ENCODE measurements at regions not wholly inside any gene's neighbourhood (a gene's known extent, or its start where the extent isn't known, plus 50 kb on each side); places are given as distances from the start of the nearest gene placed in this dataset.

DNA sequence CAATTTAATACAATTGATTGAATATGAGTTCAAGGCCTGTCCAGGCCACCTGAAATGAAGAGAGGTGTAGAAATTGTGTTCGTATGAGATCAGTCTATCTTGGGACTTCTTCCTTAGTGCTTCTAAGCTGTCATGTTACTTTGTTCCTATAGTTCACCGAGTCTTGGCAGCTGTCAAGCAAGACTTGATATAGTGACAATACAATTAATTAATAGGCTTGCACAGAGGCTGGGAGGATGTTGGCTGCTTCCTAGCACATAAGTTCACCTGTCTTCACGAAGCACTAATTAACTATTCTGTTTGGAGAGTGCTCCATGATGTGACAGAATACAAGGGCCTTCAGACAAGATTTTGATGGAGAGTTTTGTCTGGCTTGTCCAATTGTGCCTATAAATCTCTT lies 103.7 kb upstream of the CD96 start:
- in situ Hi-C loops (cut with MboI; ENCODE audit: low pct_unique_long_range_greater_than_20kb, low sequenced_read_pairs) = no loop called here
- DNase-seq = no peak

DNA sequence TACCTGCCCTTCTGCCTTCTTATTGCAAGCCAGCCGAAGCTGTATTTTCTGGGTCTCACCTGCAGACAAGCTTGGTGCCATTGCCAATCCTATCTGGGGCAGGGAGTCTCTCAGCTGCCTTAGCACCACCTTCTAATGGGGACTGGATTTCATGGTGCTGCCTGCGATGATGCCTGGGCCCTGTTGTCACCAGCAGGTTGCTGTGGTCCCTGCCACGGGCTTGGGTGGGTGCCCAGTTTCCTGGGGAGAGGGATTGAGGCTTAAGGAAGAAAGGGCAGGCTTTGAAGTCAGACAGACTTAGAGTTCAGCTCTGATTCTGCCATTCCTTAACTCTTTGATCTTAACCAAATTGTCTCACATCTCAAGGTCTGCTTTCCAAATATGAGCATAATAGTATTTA lies 87.4 kb upstream of the CD96 start:
- in situ Hi-C loops (cut with MboI; ENCODE audit: low pct_unique_long_range_greater_than_20kb, low sequenced_read_pairs) = no loop called here
- no peak for DNase-seq

DNA sequence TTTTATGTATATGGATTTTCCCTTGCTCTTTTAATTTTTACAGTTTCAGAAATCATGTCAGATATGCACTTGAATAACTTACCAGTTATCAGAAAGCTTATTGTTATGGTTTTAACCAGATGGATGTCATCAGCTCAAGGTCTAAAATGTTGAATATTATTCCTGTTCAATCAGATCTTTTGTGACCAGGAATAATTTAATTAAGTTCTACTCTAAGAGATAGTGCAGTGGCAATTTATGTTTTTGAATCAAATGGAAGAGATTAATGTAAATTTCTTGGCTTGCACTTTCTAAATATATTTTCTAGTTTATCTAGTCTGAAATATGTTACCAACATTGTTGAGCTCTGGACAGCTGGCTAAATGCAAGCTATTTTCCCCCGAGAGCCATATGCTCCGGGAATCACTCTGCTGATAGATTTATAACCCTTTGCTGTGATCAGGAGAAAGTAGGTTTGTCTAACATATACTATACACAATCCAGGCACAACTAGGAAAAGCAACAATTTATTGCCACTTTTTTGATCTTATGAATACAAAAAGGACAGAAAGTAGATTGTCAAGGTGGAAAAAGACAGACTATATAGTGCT lies 76.8 kb upstream of the CD96 start:
- DNase-seq = no peak
- in situ Hi-C loops (cut with MboI; ENCODE audit: low pct_unique_long_range_greater_than_20kb, low sequenced_read_pairs) = no loop called here

DNA sequence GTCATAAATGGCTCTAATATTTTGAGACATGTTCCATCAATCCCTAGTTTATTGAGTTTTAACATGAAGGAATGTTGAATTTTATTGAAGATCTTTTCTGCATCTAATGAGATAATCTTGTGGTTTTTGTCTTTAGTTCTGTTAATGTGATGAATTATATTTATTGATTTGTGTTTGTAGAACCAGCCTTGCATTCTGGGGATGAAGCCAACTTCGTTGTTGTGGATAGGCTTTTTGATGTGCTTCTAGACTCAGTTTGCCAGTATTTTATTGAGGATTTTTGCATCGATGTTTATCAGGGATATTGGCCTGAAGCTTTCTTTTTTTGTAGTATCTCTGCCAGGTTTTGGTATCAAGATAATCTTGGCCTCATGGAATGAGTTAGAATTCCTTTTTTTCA lies 72.0 kb upstream of the CD96 start:
- DNase-seq = no peak
- in situ Hi-C loops (cut with MboI; ENCODE audit: low pct_unique_long_range_greater_than_20kb, low sequenced_read_pairs) = no loop called here

DNA sequence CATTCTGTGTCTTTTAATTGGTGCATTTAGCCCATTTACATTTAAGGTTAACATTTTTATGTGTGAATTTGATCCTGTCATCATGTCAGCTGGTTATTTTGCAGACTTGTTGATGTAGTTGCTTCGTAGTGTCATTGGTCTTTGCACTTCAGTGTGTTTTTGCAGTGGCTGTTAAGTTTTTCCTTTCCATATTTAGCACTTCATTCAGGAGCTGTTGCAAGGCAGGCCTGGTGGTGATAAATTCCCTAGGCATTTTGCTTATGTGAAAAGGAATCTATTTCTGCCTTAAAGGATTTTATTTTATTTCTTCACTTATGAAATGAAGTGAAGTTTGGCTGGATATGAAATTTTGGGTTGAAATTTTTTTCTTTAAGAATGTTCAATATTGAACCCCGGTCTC lies 70.2 kb upstream of the CD96 start:
- DNase-seq = no peak
- in situ Hi-C loops (cut with MboI; ENCODE audit: low pct_unique_long_range_greater_than_20kb, low sequenced_read_pairs) = no loop called here

DNA sequence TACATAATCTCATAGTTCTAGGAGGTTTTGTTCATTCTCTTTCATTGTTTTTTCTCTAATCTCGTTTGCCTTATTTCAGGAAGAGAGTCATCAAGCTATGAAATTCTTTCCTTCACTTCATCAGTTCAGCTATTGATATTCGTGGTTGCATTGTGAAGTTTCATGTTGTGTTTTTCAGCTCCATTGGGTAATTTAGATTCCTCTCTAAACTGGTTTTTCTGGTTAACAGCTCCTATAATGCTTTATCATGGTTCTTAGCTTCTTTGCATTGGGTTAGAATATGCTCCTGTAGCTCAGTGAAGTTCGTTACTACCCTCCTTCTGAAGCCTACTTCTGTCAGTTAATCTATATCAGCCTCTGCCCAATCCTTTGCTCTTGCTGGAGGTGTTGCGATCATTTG lies 69.4 kb upstream of the CD96 start:
- DNase-seq = no peak
- in situ Hi-C loops (cut with MboI; ENCODE audit: low pct_unique_long_range_greater_than_20kb, low sequenced_read_pairs) = no loop called here

DNA sequence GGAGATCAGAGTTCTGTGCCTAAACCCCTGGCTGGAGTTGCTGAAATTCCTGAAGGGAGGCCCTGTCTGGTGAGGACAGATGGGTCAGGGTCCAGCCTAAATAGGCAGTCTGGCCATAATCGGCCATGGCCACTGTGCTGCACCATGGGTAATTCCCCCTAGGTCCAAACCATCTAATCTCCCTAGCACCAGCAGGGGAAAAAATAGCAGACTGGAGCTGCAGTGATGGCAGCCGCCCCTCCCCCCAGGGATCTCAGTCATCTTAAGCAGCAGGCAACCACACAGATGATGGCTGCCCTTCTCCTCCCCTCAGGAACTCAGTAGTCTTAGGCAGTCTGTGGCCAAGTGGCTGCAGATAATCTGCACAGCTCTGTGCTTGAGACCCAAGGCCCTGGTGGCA lies 68.4 kb upstream of the CD96 start:
- in situ Hi-C loops (cut with MboI; ENCODE audit: low pct_unique_long_range_greater_than_20kb, low sequenced_read_pairs) = no loop called here
- no peak for DNase-seq

DNA sequence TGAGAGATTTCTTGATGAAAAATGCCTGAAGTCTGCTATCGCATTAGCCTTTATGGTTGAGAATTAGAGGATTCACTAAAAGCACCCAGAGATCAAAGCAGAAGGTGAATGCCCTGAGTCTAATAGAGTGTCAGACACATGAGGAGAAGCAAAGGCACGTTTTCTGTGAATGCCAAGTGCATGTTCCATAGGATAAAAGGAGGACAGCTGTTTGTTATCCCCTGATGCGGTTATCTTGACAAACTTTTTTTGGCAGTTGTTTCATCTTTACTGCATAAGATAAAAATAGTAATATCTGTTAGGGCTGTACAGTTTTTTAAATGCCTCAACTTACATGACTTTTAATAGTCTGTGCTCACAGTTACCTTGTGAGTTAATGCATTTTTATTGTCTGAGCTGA lies 65.3 kb upstream of the CD96 start:
- no peak for DNase-seq
- in situ Hi-C loops (cut with MboI; ENCODE audit: low pct_unique_long_range_greater_than_20kb, low sequenced_read_pairs) = no loop called here

DNA sequence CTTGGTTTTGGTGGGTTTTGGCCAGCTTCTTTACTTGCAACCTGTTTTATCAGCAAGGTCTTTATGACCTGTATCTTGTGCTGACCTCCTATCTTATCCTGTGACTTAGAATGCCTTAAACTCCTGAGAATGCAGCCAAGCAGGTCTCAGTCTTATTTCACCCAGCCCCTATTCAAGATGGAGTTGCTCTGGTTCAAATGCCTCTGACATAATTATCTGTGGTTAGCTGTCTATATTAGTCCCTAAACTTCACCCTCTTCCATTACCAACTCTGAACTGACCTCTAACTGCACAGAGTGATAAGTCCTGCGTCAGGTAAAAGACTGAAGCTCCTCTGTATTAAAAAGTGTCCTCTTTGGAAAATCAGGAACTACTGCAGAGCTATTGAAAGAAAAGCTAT lies 61.9 kb upstream of the CD96 start:
- in situ Hi-C loops (cut with MboI; ENCODE audit: low pct_unique_long_range_greater_than_20kb, low sequenced_read_pairs) = no loop called here
- DNase-seq = no peak

DNA sequence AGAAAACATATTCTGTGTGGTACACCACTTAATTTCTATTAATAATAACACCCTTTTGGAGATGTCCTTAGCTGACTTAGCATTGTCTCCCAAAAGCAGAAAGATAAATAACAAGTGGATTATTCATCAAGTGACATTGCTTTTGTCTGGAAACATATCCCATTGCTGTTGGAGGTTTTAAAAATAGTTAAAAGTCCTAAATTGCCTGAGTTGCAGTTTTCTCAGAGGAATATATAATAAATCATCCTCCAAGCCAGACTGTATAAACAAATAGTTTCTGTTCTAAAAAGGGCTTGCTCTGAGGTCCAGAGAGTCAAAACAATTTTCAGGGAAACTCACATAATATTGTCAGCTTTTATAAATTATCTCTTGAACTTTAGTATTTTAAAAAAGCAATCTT lies 60.4 kb upstream of the CD96 start:
- in situ Hi-C loops (cut with MboI; ENCODE audit: low pct_unique_long_range_greater_than_20kb, low sequenced_read_pairs) = no loop called here
- DNase-seq = no peak

DNA sequence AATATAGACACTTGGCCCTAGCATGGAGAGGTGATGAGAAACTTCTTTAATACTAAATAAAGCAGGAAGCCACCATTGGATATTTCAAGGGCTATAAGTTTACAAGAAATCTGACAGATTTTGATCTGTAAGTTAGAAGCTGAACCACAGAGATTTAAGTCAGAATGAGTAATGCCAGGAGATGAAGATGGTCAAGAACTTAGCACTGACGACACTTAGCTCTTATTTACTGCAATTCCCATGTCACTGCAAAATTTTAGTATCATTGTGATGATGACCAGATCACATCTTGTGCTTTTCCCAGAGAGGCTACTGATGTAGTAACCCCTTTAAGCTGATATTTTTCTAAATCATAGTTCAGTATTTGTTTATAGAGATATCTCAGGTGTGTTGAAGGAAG lies 59.4 kb upstream of the CD96 start:
- in situ Hi-C loops (cut with MboI; ENCODE audit: low pct_unique_long_range_greater_than_20kb, low sequenced_read_pairs) = no loop called here
- DNase-seq = no peak

DNA sequence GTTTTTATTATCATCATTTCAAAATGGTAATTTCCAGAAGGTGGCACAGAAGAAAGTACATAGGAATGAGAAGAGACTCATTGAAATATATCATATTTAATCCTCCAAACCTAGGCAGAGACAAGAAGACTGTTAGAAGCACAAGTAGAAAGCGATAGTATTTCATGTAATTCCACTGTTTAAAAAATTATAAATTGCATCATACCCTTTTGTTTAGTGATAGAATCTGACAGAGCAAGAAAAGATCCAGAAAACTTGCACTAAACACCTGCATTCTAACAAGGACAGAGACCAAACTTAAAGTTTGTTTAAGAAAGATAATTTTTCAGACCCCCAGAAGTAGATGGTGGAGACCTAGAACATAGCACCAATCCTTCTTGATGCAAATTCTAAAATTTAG lies 56.9 kb upstream of the CD96 start:
- in situ Hi-C loops (cut with MboI; ENCODE audit: low pct_unique_long_range_greater_than_20kb, low sequenced_read_pairs) = no loop called here
- DNase-seq = no peak

Data from KBM-7 (cell line).